Nephron (organoid): ENCODE measurements at regions not wholly inside any gene's neighbourhood (a gene's known extent, or its start where the extent isn't known, plus 50 kb on each side); places are given as distances from the start of the nearest gene placed in this dataset.

Experiments used
- H3K27ac Mint-ChIP-seq, 3 experiments: 2 replicates each; pipeline ENCODE4 v1.8.0; 2020; ENCODE audit warnings: mixed read lengths in 3 of 3, mild to moderate bottlenecking in 2 of 3, moderate library complexity in 1 of 3
- H3K27me3 Mint-ChIP-seq: 2 replicates; pipeline ENCODE4 v1.8.0; 2021; ENCODE audit warnings: low read depth, mild to moderate bottlenecking, moderate library complexity, mixed read lengths
- H3K36me3 Mint-ChIP-seq: 2 replicates; pipeline ENCODE4 v1.8.0; 2020; ENCODE audit warnings: low read depth, mixed read lengths
- H3K4me1 Mint-ChIP-seq: 2 replicates; pipeline ENCODE4 v1.8.0; 2020; ENCODE audit warnings: mixed read lengths
- H3K4me3 Mint-ChIP-seq, 3 experiments: 2 replicates each; pipeline ENCODE4 v1.8.0; 2020; ENCODE audit warnings: mild to moderate bottlenecking in 3 of 3, mixed read lengths in 3 of 3, moderate library complexity in 2 of 3
- H3K9me3 Mint-ChIP-seq: 2 replicates; pipeline ENCODE4 v1.8.0; 2020; ENCODE audit warnings: mixed read lengths
- TF ChIP-seq, protein P1 (sequence below), 3 experiments: fragments of 200-600 bp; sonication (generic); IDR thresholded peaks; one replicate each; pipeline ENCODE4 v1.5.0; 2021; ENCODE audit warnings: antibody characterized with exemption in 3 of 3; ENCODE audit not compliant: unreplicated experiment in 3 of 3

DNA sequence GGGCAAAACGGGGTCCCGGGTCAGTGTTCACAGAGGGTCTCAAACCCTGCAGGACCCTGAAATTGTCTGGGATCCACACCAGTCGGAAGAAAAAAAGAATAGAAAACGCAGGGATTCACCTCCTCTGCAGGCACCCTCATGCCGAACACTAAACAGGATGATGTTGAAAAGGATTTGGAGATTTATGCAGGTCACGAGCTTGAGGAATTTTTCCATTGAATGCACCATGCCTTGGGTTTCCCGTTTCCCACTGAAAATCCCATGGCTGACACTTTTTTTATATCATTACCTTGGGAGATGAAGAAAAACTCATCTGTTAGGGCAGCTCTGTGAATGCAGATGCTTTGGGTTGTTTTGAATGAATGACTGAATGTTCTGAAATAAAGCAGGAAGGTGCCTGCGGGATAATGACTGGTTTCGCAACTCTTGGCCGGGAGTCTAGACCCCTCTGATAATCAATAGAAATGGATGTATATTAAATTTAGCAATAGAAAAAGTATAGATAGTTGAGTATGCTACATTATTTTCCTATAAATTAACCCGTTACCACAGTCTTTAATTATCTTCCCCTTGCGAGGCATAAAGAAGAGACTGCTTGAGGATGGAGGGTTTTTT, 147.5 kb upstream of the AFDN start:
- peaks cover 22% of the 10 kb centered on the region for H3K27me3 Mint-ChIP-seq
- no peaks in the 10 kb centered on the region for H3K36me3 Mint-ChIP-seq
- peak overlapping the region; percentile 79 to 89 (median 80) for H3K4me3 Mint-ChIP-seq
- no peaks in the 10 kb centered on the region for H3K9me3 Mint-ChIP-seq
- peak overlapping the region; percentile 69 to 78 (median 71) for H3K27ac Mint-ChIP-seq
- TF ChIP-seq, protein P1, sequence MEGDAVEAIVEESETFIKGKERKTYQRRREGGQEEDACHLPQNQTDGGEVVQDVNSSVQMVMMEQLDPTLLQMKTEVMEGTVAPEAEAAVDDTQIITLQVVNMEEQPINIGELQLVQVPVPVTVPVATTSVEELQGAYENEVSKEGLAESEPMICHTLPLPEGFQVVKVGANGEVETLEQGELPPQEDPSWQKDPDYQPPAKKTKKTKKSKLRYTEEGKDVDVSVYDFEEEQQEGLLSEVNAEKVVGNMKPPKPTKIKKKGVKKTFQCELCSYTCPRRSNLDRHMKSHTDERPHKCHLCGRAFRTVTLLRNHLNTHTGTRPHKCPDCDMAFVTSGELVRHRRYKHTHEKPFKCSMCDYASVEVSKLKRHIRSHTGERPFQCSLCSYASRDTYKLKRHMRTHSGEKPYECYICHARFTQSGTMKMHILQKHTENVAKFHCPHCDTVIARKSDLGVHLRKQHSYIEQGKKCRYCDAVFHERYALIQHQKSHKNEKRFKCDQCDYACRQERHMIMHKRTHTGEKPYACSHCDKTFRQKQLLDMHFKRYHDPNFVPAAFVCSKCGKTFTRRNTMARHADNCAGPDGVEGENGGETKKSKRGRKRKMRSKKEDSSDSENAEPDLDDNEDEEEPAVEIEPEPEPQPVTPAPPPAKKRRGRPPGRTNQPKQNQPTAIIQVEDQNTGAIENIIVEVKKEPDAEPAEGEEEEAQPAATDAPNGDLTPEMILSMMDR (IDR thresholded peaks at IDR 0.05; ENCODE audit: unreplicated experiment in 3 of 3), result no peak
- peaks cover 62% of the 10 kb centered on the region for H3K4me1 Mint-ChIP-seq

DNA sequence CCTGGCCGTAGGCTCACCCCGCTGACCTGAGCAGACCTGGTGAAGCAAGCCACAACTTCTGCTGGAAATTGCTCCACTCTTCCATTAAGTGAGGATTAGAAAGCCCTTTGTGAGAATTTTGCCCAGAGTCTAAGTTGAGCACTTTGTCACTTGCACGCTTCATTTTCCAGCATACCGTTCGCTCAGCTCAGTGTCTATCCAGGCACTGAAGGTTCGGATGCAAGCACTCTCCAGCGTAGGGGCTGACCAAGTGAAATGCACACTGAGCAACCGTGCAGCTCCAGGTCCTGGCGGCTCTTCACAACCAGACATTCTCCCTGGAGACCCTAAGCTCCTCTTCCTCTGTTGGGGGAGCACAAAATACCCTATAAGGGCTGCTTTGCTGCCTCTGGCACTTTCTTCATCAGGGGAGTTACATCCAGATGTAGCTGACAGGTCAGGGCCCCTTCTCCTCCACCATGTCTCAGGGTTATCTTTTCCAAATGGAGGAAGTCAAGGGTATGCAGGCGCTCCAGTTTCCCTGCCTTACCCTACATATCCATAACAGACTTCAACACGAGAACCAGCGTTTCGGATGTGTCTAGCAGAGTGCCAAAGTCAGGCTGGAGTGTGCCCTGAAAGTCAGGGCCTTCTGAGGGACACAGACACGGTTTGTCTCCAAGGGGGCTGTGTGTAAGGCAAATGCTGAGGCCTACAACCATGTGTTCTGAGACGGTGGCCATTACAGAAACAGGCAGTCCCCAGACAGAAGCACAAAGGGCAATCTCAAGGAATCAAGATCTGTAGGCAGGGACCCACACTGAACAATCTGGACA, 146.7 kb upstream of the AFDN start:
- Mint-ChIP-seq H3K27ac (peak overlapping the region; percentile 69 to 78 (median 71)), H3K4me1 (peaks cover 64% of the 10 kb centered on the region), H3K36me3 (no peaks in the 10 kb centered on the region), H3K4me3 (peak overlapping the region; percentile 79 to 89 (median 80)), H3K9me3 (no peaks in the 10 kb centered on the region), H3K27me3 (peaks cover 26% of the 10 kb centered on the region)
- TF ChIP-seq, protein P1 (IDR thresholded peaks at IDR 0.05; ENCODE audit: unreplicated experiment in 3 of 3), result no peak

DNA sequence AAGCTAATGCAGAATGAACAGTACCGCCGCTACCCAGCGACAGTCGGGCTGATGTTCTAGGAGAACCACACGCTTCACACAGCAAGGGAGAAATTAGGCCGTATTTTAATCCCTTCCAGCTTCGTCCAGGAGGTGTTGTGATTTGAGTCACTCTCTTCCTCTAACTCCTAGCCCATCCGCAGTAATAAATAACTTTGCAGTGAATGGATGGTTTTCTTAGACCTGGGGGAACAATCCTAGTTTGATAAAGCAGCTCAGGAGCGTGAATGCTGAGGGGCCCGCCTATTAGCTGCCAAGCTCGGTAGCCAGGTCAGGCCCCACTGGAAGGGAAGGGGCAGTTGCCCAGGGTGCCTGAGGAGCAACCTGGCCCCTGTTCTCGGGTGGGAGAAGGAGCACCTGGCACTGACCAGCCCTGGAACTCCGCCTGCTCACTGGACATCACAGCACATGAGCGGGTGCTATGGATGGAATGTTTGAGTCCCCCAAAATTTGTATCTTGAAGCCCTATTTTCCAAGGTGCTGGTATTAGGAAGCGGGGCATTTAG, 146.0 kb upstream of the AFDN start:
- no peaks in the 10 kb centered on the region for H3K36me3 Mint-ChIP-seq
- no peak overlapping the region for H3K4me3 Mint-ChIP-seq

DNA sequence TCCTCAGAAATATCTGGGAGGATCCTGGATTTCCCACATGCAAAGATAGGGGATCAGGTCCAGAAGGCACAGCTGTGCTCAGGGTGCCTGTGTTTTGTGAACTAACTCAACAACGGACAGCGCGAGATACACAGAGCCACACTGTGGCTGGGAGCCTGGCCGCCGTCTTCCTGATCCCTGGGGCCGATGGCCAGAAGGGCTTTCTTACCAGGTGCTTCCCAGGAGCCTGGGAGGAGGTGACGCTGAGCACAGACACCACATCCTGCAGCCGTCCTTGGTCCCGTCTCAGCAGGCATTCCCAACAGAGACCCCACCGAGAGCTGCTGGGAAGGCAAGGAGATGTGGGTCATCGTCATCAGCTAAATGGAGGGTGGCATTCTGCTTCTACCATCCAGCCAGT, 144.6 kb upstream of the AFDN start:
- TF ChIP-seq, protein P1 (IDR thresholded peaks at IDR 0.05; ENCODE audit: unreplicated experiment in 3 of 3), result no peak
- H3K4me1 Mint-ChIP-seq, result peaks cover 53% of the 10 kb centered on the region

More for the DNA sequence above, 146.0 kb upstream of the AFDN start:
- peaks cover 63% of the 10 kb centered on the region for H3K4me1 Mint-ChIP-seq
- H3K9me3 Mint-ChIP-seq, result no peaks in the 10 kb centered on the region
- peak overlapping the region; percentile 26 to 71 (median 28) for H3K27ac Mint-ChIP-seq
- TF ChIP-seq, protein P1 (IDR thresholded peaks at IDR 0.05; ENCODE audit: unreplicated experiment in 3 of 3), result no peak
- peaks cover 30% of the 10 kb centered on the region for H3K27me3 Mint-ChIP-seq

DNA sequence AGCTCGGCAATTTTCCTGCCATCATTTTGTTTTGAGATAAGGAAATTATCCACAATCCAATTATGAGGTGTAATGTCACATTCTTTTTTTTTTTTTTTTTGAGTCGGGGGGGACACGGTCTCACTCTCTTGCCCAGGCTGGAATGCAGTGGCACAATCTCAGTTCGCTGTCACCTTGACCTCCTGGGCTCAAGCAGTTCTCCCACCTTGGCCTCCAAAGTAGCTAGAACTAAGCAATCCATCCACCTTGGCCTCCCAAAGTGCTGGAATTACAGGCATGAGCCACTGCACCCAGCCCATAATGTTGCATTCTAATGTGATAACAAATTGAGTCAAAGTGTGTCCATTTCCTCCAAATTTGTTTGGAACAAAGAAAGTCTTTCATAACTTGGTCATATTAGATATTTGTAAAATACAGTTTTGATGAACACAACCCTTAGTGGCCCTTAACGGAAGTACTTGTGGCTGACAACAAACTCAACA, 144.1 kb upstream of the AFDN start:
- Mint-ChIP-seq H3K36me3 (no peaks in the 10 kb centered on the region), H3K4me3 (peak overlapping the region in 1 of 3 experiments; percentile 61)
- TF ChIP-seq, protein P1 (IDR thresholded peaks at IDR 0.05; ENCODE audit: unreplicated experiment in 3 of 3), result no peak

More for the DNA sequence above, 144.6 kb upstream of the AFDN start:
- Mint-ChIP-seq H3K9me3 (no peaks in the 10 kb centered on the region), H3K27me3 (peaks cover 32% of the 10 kb centered on the region), H3K4me3 (no peak overlapping the region), H3K36me3 (no peaks in the 10 kb centered on the region), H3K27ac (peak overlapping the region; percentile 14 to 50 (median 39))

More for the DNA sequence above, 144.1 kb upstream of the AFDN start:
- Mint-ChIP-seq H3K27ac (peak overlapping the region; percentile 50 to 84 (median 77)), H3K27me3 (peaks cover 34% of the 10 kb centered on the region), H3K9me3 (no peaks in the 10 kb centered on the region), H3K4me1 (peaks cover 51% of the 10 kb centered on the region)
